ENCODE measurements at regions not wholly inside any gene's neighbourhood (a gene's known extent, or its start where the extent isn't known, plus 50 kb on each side); places are given as distances from the start of the nearest gene placed in this dataset.

GRCh38 chr10:52477305-52477704 lies 163.2 kb downstream of the DKK1 start:
- Histone ChIP-seq H3K27ac (no peak overlapping the region), H3K36me3 (no peaks in the 10 kb centered on the region), H3K9me3 (no peaks in the 10 kb centered on the region), H3K27me3 (peaks cover 0 to 2% (median 0%) of the 10 kb centered on the region in 9 donors), H3K4me3 (no peak overlapping the region), H3K4me1 (no peaks in the 10 kb centered on the region)
- 70 to 87% (median 82%) methylated on average over 4 of the region's 4 CpGs for WGBS, 4 donors
- intact Hi-C loops (cut with DNase I), result no loop called here
- DNase-seq, result no peak
- ATAC-seq, result no peak
- no peak for TF ChIP-seq POLR2A (IDR thresholded peaks at IDR 0.05)
- TF ChIP-seq CTCF (IDR thresholded peaks at IDR 0.05), result no peak

GRCh38 chr10:52479567-52479966 lies 165.5 kb downstream of the DKK1 start:
- WGBS, 4 donors, result 52 to 69% (median 64%) methylated on average over 3 of the region's 3 CpGs
- H3K36me3 ChIP-seq, result no peaks in the 10 kb centered on the region
- no peaks in the 10 kb centered on the region for H3K9me3 ChIP-seq
- ATAC-seq (no peak), DNase-seq (no peak)
- no peak overlapping the region for H3K4me3 ChIP-seq
- no peak for TF ChIP-seq CTCF (IDR thresholded peaks at IDR 0.05)
- TF ChIP-seq POLR2A (IDR thresholded peaks at IDR 0.05), result no peak
- no peak overlapping the region for H3K27ac ChIP-seq
- intact Hi-C loops (cut with DNase I), result no loop called here
- no peaks in the 10 kb centered on the region for H3K27me3 ChIP-seq
- no peaks in the 10 kb centered on the region for H3K4me1 ChIP-seq

- no peak for ATAC-seq
- Histone ChIP-seq H3K4me1 (no peaks in the 10 kb centered on the region), H3K27me3 (no peaks in the 10 kb centered on the region), H3K36me3 (no peaks in the 10 kb centered on the region), H3K9me3 (no peaks in the 10 kb centered on the region), H3K4me3 (no peak overlapping the region), H3K27ac (no peak overlapping the region)
- WGBS, 4 donors, result 84 to 91% (median 86%) methylated on average over 7 of the region's 7 CpGs
- intact Hi-C loops (cut with DNase I), result loop anchor here in 3 of 10 donors (10.0 kb wide), 1 partner anchor 1497 kb away; no protein-coding TSS in a partner anchor
- TF ChIP-seq POLR2A (IDR thresholded peaks at IDR 0.05) (no peak), CTCF (IDR thresholded peaks at IDR 0.05) (no peak)
- no peak for DNase-seq
These were observed 168.0 kb downstream of the DKK1 start for GRCh38 chr10:52481986-52482555.

GRCh38 chr10:52483587-52483986 lies 169.5 kb downstream of the DKK1 start:
- Histone ChIP-seq H3K4me1 (no peaks in the 10 kb centered on the region), H3K4me3 (no peak overlapping the region), H3K9me3 (no peaks in the 10 kb centered on the region), H3K27me3 (no peaks in the 10 kb centered on the region), H3K36me3 (no peaks in the 10 kb centered on the region), H3K27ac (no peak overlapping the region)
- 89 to 92% (median 91%) methylated on average over 3 of the region's 3 CpGs for WGBS, 4 donors
- intact Hi-C loops (cut with DNase I), result loop anchor here in 3 of 10 donors (10.0 kb wide), 1 partner anchor 1499 kb away; no protein-coding TSS in a partner anchor
- DNase-seq (no peak), ATAC-seq (no peak)
- no peak for TF ChIP-seq POLR2A (IDR thresholded peaks at IDR 0.05)
- no peak for TF ChIP-seq CTCF (IDR thresholded peaks at IDR 0.05)
